ENCODE measurements at regions not wholly inside any gene's neighbourhood (a gene's known extent, or its start where the extent isn't known, plus 50 kb on each side); places are given as distances from the start of the nearest gene placed in this dataset.
"Not testable (repeated sequence)": the region's sequence is repeated elsewhere in the genome, so short reads cannot be mapped to it uniquely, and the experiment has no call there.

DNA sequence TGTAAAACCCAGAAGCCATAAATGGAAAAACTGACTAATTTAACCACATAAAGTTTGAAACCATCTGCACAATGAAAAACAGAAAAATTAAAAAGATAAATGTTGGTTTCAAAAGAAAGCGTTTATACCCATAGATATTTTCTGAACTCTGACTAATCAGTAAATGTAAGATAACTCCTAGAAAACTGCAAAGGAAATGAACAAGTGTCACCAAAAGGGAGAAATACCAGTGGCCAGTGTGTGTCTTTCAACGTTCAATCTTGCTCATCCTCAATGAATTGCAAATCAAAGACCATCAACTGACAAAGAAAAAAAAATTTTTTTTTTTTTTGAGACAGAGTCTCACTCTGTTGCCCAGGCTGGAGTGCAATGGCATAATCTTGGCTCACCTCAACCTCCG, 180.1 kb downstream of the SYK start:
- DNase-seq, result no peak

DNA sequence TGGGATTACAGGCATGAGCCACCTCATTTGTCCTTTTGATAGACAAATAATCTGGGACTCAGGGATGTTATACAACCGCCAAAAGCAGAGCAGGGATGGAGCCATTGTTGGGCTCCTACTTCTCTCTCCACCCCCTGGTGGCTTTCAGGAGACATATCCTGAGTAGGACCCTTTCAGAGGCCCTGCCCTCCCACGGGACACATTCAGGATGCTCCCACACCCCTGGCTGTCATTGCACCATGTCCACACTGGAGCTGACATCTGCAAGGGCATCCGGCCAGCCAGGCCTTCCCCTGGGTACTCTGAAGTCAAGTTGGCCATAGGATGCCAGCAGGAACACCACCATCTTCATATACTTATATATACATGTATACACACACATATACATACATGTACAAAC, 181.8 kb downstream of the SYK start:
- DNase-seq, result no peak

- no peak for DNase-seq
Measured at GRCh38 chr9:90985631-90986030, 184.0 kb downstream of the SYK start.

DNA sequence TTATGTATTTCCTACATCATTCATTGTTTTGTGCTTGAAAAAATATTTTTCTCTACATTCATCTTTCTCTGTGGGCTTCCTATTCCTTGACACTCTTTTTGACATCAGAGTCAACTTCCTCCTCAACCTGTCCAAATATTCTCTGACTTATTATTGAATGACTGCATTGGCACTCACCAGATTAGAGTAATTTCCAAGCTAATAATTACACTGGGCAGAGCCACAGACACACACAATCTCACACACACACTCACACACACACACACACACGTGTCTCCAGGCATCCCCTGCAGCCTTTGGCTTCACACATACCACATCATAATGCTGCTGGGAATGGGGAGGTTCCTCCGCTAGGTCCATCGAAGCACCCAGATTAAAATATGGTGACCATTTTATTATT, 184.5 kb downstream of the SYK start:
- DNase-seq, result no peak

DNA sequence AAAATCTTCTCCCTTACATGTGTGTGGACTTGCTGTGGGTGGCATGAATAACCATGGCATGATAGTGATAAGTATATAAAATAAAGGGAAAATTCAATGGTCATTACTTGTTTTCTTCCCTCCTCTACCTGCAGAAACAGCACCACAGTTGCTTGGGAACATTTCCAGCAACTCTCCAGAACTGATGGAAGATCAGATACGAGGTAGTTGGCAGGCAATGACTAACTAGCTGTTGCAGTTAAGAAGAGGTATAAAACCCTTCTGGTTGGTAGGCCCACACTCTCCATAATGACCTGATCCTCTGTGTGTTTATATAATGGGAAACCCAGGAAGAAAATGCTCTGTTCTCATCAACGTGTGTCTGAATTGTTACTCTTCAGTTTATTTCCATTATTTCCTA, 185.9 kb downstream of the SYK start:
- no peak for DNase-seq

DNA sequence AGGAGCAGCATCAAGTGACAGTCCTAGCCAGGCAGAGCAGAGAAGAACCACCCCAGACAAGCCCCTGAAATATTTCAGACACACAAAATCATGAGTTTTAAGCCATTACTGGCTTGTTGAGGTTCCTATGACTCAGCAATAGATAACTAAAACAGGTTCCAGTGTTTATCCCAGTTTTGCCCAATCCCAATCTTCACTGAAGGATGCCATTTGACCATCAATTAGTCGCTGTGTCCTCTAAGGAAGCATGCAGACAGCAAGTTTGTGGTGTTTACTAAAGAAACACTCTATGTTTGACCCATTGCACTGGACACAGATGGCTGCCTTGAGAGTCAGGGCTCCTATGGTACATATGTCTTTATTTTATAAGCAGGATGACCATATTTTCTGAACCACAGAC, 186.7 kb downstream of the SYK start:
- no peak for DNase-seq

- no peak for DNase-seq
Measured at GRCh38 chr9:90991953-90992352, 190.3 kb downstream of the SYK start.

DNA sequence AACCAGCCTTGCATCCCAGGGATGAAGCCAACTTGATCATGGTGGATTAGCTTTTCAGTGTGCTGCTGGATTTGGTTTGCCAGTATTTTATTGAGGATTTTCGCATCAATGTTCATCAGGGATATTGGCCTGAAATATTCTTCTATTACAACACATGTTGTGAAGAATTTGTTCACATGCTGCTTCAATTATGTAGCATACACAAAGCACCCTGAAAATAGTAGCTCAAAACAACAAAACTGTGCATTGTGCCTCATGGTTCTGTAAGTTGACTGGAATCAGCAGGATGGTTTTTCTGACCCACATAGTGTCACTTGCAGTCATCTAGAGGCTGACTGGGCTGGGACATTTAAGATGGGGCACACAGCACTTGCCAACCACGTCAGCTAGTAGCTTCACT, 193.9 kb downstream of the SYK start:
- DNase-seq, result no peak

- DNase-seq, result no peak
Measured at GRCh38 chr9:90996154-90997065, 194.8 kb downstream of the SYK start.

- DNase-seq, result peak; percentile 6
Measured at GRCh38 chr9:90998573-90998972, 197.0 kb downstream of the SYK start.

DNA sequence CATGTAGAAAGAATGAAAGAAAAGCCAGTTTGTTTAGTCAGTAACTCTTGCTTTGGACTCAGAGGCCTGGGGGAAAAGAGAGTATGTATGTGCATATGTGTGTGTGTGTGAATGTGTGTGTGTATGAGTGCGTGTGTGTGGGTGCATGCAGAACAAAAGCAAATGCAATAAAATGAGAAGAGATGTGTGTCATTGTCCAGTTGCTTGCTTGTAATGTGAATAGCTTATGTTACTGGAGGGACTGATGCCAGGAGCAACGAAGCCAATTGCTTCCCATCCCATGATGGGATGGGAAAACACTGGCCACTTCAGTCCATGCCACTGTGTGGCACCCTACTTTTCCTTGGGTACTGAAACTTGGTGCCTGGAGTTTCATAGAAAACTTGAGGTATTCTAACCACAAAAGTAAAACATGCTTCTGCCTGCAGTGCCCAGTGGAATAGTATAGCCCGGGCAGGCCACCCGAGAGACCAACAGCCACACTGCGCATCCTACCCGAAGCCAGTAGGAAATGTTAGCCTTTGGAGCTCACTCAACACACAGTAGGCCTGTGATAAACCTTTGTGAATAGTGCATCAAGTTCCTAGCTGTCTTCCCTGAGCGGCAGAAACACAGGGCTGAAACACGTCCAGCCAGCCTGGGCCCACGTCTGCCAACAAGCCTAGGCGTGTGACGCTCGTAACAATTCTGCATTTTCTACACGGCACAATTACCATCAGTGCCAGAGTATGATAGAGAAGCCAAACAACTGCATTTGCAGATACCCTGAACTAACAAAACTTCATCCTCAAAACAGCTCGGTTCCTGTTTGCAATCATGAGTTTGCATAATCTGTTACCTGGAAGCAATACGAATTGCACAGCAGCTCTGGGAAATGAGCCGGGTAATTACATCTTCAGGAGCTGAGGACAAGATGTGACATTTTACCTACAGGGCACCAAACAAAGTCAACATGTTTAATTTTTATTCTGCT, 198.1 kb downstream of the SYK start:
- no peak for DNase-seq

GRCh38 chr9:91001146-91001611, 199.6 kb downstream of the SYK start:
- DNase-seq, result no peak

DNA sequence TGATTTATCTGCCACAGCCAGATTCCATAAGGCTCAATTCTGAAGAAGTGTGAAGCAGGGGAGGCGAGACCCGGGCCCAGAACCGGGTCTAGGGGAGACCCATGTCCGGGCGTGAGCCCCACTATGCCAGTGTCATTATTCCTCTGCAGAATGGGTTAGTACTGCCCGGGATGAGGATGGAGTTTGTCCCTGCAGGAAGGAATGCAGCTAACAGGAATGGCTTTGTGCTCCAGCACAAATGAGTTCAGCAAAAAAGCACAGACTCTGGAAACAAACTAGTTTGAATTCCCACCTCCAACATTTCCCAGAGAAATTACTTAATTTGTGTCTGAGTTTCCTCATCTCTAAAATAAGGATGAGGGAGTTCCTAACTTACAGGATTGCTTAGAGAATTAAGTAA, 202.9 kb downstream of the SYK start:
- no peak for DNase-seq

- DNase-seq, result no peak
Measured at GRCh38 chr9:91004992-91005391, 203.4 kb downstream of the SYK start.

GRCh38 chr9:91006046-91006445, 204.4 kb downstream of the SYK start:
- no peak for DNase-seq

GRCh38 chr9:91008568-91008967, 206.9 kb downstream of the SYK start:
- no peak for DNase-seq

DNA sequence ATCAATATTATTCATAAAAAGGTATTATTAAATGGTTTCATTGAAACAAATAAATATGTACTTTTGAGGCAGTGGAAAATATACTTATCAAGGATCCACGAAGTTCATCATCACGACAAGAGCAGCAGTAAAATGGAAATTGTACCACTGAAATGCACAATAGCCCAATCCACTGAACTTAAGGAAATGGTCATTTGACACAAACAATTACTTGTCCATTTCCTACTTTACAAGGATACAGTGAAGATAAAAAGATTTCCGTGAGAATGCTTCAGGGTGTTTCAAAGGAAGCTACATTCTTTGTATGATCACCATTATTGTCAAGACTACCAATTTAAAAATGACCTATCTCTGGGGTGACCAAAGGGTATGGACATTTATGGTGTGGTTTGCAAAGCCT, 210.3 kb downstream of the SYK start:
- no peak for DNase-seq

DNA sequence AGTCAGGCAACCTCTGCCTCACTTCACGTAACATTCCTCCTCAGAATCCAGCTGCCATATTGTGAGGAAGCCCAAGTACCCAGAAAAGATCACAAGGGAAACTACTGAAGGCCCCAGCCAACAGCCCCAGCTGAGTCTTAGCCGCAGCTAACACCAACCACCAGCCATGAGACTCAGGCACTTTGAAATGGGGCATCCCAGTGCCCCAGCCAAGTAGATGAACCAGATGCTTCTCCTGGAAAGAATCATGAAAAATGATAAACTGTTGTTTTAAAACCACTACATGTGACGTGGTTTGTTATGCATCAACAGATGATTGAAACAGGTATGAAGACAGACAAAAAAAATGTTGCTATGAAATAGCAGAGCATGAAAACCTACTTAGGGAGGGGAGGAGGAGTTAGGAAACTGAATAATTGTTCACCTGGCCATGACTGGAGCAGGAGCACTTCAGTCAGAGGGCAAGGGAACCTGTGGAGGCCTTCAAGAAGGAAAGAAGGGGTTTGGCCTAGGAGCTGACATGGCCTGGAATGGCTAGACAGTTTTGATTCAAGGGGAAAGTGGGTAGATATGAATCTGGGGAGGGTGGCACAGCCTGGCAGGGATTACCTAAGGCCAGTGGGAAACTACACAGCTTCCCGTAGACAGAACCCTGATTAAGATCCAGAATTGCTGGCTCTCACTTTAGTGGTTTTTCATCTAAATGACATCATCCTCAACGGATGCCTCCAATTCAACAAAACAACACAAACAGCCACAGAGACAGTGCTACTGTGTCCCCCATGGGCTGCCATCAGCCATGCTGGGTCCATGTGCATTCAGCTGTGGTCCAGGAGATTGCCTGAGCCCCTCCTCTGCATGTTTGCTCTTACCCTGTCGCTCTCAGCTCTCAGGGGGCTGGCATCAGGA, 211.6 kb downstream of the SYK start:
- DNase-seq, result no peak

- no peak for DNase-seq
Measured at GRCh38 chr9:91017245-91017644, 215.6 kb downstream of the SYK start.

DNA sequence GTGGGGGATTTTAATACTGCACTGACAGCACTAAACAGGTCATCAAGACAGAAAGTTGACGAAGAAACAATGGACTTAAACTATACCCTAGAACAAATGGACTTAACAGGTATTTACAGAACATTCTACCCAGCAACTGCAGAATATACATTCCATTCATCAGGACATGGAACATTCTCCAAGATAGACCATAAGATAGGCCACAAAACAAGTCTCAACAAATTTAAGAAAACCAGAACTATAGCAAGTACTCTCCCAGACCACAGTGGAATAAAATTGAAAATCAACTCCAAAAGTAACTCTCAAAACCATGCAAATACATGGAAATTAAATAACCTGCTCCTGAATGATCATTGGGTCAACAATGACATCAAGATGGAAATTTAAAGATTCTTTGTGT, 218.3 kb downstream of the SYK start:
- not testable (repeated sequence) for DNase-seq

GRCh38 chr9:91021656-91022055, 220.0 kb downstream of the SYK start:
- DNase-seq, result not testable (repeated sequence)

DNA sequence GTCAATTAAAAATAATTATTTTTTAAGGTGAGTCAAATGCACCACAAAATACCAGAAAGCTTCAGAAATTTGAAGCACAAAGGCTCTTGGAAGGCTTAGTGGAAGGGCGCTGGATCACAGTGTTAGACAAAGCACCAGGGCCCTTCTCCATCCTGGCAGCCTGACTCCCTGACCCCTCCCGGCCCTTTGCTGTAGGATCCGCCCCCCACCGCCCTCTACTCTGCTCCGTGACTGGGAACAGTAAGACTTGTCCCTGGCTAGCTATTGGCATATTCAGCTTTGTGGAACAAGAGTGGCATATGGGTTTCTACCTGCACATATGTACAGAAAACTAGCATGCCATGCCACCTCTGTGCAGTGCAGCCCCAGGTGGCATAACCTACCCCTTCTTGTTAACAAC, 222.1 kb downstream of the SYK start:
- no peak for DNase-seq

- no peak for DNase-seq
Measured at GRCh38 chr9:91024841-91025240, 223.2 kb downstream of the SYK start.
